Glutamatergic neuron (in vitro differentiated cells): ENCODE measurements at regions not wholly inside any gene's neighbourhood (a gene's known extent, or its start where the extent isn't known, plus 50 kb on each side); places are given as distances from the start of the nearest gene placed in this dataset.

Experiments
- DNase-seq: peaks from one replicate; pipeline ENCODE4 v3.0.0; 2022
- H3K27ac Mint-ChIP-seq: one replicate; pipeline ENCODE4 v1.8.0; 2020; ENCODE audit warnings: mild to moderate bottlenecking, mixed read lengths, inconsistent platforms; ENCODE audit not compliant: unreplicated experiment
- H3K27me3 Mint-ChIP-seq: one replicate; pipeline ENCODE4 v1.8.0; 2020; ENCODE audit warnings: mild to moderate bottlenecking, moderate library complexity, mixed read lengths, inconsistent platforms; ENCODE audit not compliant: unreplicated experiment
- H3K36me3 Mint-ChIP-seq: one replicate; pipeline ENCODE4 v1.8.0; 2020; ENCODE audit warnings: mild to moderate bottlenecking, mixed read lengths, inconsistent platforms; ENCODE audit not compliant: unreplicated experiment
- H3K4me1 Mint-ChIP-seq: one replicate; pipeline ENCODE4 v1.8.0; 2020; ENCODE audit warnings: mild to moderate bottlenecking, low read depth, mixed read lengths, inconsistent platforms; ENCODE audit not compliant: unreplicated experiment
- H3K4me3 Mint-ChIP-seq: one replicate; pipeline ENCODE4 v1.8.0; 2020; ENCODE audit warnings: mild to moderate bottlenecking, mixed read lengths, inconsistent platforms; ENCODE audit not compliant: unreplicated experiment
- H3K9me3 Mint-ChIP-seq: one replicate; pipeline ENCODE4 v1.8.0; 2020; ENCODE audit warnings: mild to moderate bottlenecking, moderate library complexity, mixed read lengths, inconsistent platforms; ENCODE audit not compliant: unreplicated experiment
- TF ChIP-seq, protein P1 (sequence below): fragments of 200-600 bp; sonication (generic); IDR thresholded peaks from one replicate; pipeline ENCODE4 v1.5.0; 2021; ENCODE audit not compliant: partially characterized antibody, unreplicated experiment

DNA sequence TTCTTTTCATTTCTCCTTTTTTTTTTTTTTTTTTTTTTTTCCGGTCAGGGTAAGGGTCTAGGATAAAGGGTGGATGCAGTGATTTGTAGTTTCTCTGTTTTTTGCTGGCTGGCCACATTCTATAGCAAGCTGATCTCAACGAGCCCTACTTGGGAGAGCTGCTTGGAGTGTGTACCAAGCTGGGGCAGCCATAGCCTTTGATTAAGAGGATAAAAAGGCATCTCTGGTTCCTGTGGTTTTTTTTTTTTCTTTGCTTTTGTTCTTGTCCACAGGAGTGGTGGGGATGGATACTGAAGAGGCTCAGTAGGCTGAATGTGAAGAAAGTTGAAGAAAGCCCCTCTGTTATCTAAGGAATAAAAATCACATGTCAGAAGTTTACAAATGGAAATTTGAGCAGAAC is 955.3 kb upstream of the WWC1 start:
- Mint-ChIP-seq H3K27ac (no peak overlapping the region), H3K4me1 (peaks cover 6% of the 10 kb centered on the region), H3K36me3 (no peaks in the 10 kb centered on the region), H3K27me3 (peaks cover 6% of the 10 kb centered on the region), H3K4me3 (no peak overlapping the region), H3K9me3 (no peaks in the 10 kb centered on the region)
- no peak for DNase-seq
- TF ChIP-seq, protein P1, sequence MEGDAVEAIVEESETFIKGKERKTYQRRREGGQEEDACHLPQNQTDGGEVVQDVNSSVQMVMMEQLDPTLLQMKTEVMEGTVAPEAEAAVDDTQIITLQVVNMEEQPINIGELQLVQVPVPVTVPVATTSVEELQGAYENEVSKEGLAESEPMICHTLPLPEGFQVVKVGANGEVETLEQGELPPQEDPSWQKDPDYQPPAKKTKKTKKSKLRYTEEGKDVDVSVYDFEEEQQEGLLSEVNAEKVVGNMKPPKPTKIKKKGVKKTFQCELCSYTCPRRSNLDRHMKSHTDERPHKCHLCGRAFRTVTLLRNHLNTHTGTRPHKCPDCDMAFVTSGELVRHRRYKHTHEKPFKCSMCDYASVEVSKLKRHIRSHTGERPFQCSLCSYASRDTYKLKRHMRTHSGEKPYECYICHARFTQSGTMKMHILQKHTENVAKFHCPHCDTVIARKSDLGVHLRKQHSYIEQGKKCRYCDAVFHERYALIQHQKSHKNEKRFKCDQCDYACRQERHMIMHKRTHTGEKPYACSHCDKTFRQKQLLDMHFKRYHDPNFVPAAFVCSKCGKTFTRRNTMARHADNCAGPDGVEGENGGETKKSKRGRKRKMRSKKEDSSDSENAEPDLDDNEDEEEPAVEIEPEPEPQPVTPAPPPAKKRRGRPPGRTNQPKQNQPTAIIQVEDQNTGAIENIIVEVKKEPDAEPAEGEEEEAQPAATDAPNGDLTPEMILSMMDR: no peak

DNA sequence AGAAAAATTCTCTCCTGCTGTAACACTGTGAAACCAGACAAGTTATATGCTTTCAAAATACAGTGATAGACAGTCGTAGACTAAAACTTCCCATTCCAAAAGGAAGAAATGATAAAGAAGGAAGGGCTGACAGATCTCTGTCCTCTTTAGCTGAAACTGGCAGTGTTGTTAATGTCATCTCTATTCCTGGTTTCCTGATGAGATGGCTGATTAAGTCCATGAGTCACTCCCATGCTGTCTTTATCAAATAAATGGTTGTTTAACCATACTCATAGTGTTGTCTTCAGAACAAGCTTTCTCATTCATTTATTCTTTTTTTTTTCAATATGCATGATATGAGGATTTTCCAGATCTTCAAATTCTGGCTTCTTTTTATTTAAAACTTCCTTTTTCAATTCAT is 952.2 kb upstream of the WWC1 start:
- Mint-ChIP-seq H3K4me1 (peaks cover 4% of the 10 kb centered on the region), H3K27me3 (peaks cover 6% of the 10 kb centered on the region), H3K36me3 (no peaks in the 10 kb centered on the region), H3K27ac (no peak overlapping the region), H3K9me3 (no peaks in the 10 kb centered on the region), H3K4me3 (no peak overlapping the region)
- no peak for DNase-seq
- TF ChIP-seq, protein P1: no peak

DNA sequence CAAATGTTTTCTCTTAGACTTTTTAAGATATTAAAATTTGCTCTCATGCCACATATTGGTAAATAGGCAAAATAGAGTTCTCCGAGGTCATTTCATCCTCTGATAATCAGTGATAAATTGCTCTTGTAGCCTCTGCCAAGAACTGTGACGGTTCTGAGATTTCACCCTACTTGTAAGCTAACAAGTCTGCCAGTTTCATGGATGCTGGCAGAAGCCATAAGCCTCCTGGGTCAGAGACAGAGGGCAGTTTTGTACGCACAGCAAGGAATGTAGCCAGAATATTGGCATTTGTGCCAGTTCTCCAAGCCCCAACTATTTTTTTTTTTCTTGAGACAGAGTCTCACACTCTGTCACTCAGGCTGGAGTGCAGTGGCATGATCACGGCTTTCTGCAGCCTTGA is 945.0 kb upstream of the WWC1 start:
- no peak for DNase-seq
- Mint-ChIP-seq H3K4me1 (peaks cover 29% of the 10 kb centered on the region), H3K27ac (no peak overlapping the region), H3K36me3 (no peaks in the 10 kb centered on the region), H3K4me3 (no peak overlapping the region), H3K9me3 (peaks cover 2% of the 10 kb centered on the region), H3K27me3 (peaks cover 3% of the 10 kb centered on the region)
- TF ChIP-seq, protein P1: no peak

DNA sequence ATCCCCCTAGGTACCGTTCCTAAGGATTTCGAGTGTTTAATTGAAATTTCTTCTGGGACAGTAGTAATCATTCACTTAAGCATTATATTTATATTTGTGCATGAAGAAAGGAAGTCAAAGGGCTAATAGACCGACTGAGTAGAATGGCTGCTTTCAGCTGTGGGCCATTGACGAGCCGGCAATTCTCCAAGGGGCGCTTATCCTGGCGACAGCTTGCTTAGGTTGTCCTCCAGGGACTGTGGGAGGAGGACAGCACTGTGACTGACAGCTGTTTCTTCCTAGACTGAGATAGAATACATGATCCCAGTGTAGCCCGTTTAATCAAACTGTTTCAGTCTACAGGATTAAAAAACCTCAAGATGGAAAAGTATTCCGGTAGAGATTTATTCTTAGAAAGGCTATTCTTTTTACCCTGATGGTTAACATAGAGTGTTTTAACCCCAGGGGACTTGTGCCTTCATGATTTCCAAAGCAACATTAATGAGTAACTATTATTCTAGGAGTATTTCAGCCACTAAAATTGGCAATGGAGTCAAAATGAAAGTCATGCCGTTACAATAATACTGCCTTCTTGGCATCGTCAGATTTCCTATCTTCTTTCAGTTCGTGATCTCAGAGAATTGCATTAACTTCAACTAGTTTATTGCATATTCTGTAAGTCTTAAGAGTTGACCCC is 943.1 kb upstream of the WWC1 start:
- peaks cover 31% of the 10 kb centered on the region for H3K4me1 Mint-ChIP-seq
- H3K36me3 Mint-ChIP-seq: no peaks in the 10 kb centered on the region
- H3K27ac Mint-ChIP-seq: peak overlapping the region; percentile 85
- TF ChIP-seq, protein P1: no peak
- H3K9me3 Mint-ChIP-seq: peaks cover 2% of the 10 kb centered on the region
- peaks cover 3% of the 10 kb centered on the region for H3K27me3 Mint-ChIP-seq
- H3K4me3 Mint-ChIP-seq: peak overlapping the region; percentile 35
- peak; percentile 82 for DNase-seq

DNA sequence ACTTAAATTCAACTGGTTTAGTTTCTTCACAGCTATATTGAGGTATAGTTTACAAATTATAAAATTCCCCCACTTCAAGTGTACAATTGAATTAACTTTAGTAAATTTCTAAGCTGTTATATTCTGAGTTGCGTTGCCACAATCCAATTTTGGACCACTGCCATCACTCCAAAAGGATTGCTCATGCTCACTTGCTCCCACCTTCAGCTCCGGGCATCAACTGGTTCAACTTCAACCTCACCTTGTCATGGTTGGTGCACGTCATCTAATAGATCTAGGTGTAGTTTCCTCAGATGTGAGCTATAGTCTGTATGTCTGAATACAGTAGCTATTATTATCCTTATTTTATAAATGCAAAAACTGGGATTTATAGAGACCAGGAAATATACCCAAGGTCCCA is 942.5 kb upstream of the WWC1 start:
- Mint-ChIP-seq H3K36me3 (no peaks in the 10 kb centered on the region), H3K4me3 (no peak overlapping the region), H3K9me3 (peaks cover 2% of the 10 kb centered on the region), H3K27me3 (peaks cover 3% of the 10 kb centered on the region), H3K4me1 (peaks cover 31% of the 10 kb centered on the region), H3K27ac (peak overlapping the region; percentile 85)
- TF ChIP-seq, protein P1: no peak
- DNase-seq: no peak
